SKM-1 (cell line): ENCODE measurements at regions not wholly inside any gene's neighbourhood (a gene's known extent, or its start where the extent isn't known, plus 50 kb on each side); places are given as distances from the start of the nearest gene placed in this dataset.
"Not testable (repeated sequence)": the region's sequence is repeated elsewhere in the genome, so short reads cannot be mapped to it uniquely, and the experiment has no call there.

Source experiments
- DNase-seq: peaks from one replicate; lab custom pipeline; 2025; ENCODE audit not compliant: unreplicated experiment; lab: John Stamatoyannopoulos, UW

DNA sequence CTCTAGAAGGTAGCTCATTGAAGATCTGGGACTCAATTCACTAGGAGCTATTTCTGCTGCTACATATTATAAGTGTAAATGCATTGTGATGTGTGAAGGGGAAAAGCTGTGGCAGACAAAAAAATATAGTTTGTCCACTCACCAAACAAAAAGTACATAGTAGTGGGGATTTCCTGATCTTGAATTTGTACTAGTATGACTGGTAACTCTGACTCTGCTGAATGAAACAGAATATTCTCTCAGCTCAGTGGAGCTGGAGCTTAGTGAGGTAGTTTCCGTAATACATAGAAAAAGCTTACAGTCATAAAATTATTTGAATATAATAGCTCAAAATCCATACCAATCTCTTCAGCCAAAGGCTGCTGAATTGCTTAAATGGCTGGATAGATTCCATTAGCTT, 455.6 kb upstream of the CD180 start:
- DNase-seq = no peak

DNA sequence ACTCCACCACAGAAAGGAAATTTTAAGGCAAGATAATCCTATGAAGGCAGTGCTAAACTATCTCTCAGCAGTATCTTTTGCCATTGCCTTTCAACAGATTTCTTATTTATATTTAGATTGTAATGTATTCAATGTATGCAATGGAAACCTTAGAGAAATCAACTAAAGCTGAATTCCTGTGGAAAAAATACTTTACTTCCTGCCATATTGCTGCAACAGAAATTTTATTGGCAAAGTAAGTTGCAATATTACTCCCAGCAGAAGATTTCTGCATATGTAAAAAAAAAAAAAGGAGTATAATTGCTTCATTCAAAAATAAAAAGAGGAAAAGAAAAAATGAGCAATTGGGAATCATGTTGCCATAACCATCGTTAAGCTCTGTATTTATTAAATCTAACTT, 454.6 kb upstream of the CD180 start:
- no peak for DNase-seq

DNA sequence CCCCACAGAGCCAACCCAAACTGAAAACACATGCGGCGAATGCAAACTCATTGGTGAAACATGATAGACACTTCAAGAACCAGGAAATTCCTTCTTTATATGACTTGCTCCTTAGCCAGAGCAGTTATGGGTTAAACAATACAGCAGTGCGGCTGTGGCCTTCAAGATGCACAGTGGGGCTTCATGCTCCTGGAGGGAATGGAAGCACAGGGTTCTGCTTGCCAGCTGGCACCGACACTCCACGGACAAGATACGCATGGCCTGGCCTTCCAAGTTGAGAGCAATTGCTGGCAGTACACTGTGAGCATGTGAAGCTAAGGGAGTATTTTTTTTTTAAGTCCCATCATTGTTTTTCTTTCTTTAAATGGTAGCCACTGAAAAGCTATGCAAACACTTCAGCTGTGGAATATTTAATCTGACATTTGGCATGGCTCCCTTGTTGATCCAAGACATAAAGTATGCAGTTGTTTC, 451.6 kb upstream of the CD180 start:
- no peak for DNase-seq

DNA sequence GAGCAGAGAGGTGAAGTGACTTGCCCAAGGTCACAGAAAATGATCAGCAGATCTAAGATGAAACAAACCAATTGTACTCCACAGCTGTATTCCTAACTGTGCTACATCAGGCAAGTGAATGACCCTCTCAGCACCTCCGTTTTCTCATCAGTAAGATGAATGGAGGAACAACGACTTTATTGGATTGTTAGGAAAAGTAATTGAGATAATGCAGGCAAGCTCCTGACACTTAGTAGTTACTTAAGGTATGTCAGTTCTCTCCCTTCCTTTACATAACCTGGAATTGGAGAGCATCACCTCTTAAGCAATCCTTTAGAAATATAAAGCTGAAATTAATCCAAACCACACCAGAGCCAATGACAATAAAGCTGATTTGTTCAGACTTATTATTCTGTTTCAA, 451.2 kb upstream of the CD180 start:
- DNase-seq = no peak

DNA sequence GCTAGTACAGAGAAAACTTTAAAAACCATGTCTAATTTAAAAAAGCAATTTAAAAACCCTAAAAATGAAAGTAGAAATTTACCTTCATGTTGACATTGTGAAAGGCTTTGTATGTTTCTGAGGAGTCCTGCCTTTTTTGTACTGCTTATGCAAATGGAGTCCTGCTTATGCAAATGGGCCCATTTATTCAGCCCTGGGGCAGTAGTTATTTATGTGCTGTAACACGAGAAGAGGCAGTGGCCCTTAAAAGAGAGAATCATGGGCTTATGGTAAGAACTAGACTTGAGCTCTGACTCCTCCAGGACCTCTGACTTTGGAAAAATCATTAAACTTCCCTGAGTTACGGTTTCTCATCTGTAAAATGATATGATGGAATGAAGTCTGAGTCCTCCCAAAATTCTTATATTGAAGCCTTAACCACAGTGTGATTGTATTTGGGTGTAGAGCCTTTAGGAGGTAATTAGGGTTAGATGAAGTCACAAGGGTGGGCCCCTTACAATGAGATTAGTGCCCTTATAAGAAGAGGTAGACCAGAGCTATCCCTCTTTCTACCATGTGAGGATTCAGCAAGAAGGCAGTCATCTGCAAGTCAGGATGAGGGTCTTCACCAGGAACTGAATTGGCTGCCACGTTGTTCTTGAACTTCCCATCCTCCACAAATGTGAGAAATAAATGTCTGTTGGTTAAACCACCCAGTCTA, 447.8 kb upstream of the CD180 start:
- no peak for DNase-seq

DNA sequence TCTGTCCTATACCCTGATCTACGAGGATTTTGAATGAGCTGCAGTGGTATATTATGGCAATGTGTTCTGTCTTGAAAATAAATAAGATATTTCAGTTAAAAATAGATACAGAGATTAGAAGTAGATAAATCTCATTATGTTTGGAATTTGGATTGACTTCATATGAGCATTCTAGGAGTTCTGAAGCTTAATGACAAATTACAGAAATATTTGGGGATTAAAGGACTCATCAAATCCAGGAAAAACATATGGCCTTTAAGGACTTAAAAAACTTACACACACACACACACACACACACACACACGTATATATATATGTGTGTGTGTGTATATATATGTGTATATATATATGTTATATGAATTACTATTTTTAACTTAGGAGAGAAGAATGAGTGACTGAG, 446.9 kb upstream of the CD180 start:
- no peak for DNase-seq

DNA sequence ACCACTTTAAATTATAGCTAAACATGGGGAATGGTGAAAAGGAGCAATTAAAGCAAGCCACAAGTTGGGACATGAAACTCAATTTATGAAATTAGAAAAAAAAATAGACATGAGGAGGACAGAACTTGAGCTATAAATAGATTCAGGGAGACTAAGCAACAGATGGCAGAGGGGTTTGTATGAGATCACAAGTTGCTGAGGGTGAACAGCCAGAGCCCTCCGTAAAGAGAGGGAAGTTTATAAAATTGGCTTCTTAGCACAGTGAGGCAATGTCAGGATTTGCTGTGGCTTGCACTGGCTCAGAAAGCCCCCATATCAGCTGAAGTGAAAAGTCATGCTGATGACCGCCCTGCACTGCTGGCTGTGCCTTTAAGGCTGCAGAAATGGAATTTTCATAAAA, 443.4 kb upstream of the CD180 start:
- DNase-seq = no peak

DNA sequence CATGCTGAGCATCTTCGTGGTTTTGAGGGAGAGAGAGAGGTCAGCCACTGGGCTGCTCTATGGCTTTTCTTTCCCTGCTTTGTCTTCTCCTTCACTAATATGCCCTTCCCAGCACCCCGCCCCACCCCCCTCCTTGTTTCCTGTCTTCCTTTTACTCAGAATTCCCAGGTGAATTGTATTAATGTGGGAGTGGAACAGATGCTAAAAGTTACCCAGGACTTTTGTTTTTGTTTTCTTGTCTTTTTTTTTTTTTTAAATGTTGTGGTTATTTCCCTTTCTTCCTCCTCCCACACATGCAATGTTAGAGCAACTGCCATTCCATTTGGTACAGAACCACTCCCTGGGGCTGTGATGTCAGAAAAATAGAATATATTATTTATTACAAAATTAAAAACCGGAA, 442.7 kb upstream of the CD180 start:
- DNase-seq = no peak

DNA sequence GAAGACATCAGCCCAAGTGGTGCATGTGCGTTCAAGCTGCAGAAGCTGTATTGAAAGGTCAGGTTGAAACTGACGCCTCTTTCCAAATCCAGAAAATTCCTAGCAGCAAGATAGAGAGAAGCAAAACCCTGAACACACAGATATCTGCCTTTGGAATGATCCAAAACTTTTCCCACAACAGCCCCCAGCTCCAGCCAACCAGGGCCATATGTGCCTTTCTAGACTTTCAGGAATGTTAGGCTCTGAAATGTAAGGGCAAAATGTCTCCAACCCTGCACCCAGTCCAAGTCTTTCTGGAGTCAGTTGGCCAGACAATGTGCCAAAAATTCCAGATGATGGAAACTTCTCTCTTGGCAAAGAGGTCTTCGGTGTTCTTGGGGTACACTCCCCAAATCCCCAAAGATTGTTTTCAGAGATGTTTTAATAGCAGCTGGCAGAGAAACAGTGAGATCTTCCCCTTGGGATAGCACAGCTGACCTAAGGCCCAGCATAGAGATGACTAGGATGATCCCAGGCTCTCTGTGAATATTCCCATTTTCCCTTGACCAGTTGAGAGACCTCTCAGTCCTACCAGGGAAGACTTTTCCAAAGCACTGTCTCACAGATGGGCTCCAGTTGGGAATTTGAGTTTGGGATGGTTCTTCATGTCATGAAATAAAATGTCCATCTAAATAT, 440.4 kb upstream of the CD180 start:
- DNase-seq = no peak

DNA sequence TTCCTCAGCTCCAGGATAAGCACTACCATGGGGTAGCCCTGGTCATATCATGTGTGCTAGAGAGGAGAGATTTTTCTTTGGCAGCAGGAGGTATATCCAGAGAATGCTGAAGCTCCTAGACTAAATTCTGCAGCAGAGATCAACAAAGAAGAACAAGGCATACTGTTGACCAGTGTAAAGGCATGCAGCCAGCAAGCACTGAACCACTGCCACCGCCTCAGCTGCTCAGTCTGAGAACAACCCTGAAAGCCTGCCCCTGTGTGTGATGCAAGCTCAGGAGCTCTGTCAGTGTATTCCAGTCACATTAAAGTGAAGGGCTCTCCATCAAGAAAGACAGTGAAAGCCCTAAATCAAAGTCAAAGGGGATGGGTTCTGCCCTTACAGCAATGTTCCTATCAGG, 439.5 kb upstream of the CD180 start:
- no peak for DNase-seq

DNA sequence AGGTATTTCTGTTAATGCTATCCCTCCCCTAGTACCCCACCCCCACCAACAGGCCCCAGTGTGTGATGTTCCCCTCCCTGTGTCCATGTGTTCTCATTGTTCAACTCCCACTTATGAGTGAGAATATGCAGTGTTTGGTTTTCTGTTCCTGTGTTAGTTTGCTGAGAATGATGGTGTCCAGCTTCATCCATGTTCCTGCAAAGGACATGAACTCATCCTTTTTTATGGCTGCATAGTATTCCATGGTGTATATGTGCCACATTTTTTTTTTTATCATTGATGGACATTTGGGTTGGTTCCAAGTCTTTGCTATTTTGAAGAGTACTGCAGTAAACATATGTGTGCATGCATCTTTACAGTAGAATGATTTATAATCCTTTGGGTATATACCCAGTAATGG, 430.5 kb upstream of the CD180 start:
- DNase-seq = not testable (repeated sequence)

DNA sequence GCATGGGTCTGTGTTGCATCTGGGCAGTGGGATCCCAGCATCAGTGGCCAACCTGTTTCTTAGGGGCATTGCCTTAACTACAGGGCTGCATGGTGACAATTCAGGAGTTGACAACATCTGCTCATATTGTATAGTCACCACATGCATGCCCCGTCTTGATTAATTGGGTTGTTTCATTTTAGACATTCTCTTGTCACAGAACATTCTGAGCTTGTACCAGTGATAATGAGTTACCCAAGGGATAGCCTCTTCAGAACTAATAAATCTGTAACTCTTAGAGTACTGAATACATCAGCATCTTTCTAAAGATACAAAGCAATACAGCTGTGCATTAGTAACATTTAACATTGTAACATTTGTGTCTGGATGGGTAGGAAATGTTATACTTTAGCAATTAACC, 426.5 kb upstream of the CD180 start:
- no peak for DNase-seq

DNA sequence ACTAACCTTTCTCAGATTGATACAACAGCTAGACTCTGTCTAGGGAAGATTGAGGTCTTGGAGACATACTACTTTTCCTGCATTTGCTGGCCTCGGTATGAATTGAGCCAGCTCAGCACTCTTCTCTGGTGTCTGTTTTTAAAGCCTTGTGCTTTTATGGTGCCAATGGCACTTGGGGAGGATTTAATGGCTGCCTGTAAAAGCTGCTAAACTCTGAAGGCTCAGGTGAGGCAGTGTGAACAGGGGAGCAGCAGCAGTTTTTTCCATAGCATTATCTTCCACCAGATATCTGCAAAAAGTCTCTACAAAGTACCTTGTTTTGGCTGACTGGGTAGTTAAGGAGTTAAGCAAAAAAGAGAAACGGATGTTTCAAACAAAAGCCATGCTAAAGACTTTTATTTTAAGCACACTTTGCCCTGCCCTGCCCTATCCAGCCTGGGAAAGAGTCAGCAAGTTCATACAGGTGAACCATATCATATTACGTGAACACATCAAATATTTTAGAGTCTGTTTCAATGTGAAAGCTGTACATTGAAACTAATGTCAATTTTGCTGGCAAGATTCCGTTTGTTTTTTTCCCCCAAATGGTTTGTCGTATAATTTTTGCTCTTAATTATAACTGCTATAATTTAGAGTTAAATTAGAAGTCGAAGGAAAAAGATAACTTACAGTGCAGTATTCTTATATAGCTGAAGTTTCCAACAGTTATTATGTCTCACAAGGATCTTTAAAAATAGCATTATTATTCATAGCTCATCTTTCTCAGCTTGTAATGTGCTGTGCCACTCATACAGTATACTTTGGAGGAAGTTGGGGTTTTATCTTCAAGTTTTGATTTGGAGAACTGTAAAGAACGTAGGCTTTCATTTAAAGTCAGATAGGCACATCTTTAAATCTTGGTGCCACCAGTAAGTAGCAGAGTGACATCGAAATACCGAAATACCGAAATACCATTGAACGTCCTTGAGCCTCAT, 424.1 kb upstream of the CD180 start:
- DNase-seq = no peak

DNA sequence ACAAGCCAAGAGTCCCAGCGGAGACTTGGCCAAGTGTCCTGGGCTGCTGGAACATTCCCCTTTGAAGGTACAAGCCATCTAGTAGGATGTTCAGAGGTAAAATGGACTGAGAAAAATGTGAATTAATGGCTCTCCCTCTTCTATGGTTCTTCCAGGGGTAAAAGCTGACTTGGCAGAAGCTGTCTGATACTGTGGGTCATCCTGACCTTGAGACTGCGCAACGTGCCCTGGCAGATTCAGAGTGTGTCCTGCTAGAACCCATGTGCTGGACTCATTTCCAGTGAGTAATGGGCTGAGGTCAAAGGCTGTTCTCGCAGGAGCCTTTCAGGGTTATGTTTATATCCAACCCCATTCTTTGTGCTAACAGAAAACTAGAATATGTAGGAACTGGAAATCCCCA, 423.0 kb upstream of the CD180 start:
- DNase-seq = no peak

DNA sequence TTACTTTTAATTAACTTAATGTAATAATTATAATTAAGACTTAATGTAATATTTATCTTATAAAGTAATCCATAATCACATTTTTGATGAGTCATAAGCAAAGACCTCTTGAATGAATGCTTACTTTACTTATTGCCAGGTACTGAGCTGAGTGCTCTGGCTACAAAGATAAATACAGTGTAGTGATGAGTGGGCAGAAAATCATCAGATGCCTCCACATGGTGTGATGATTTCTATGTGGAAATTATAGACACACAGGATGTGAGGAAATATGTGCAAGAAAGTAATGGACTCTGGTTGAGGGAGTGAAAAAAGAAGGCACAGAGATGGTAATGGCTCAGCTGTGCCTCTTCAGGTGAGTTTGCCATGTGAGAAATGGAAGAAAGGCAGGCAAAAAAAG, 422.6 kb upstream of the CD180 start:
- no peak for DNase-seq

DNA sequence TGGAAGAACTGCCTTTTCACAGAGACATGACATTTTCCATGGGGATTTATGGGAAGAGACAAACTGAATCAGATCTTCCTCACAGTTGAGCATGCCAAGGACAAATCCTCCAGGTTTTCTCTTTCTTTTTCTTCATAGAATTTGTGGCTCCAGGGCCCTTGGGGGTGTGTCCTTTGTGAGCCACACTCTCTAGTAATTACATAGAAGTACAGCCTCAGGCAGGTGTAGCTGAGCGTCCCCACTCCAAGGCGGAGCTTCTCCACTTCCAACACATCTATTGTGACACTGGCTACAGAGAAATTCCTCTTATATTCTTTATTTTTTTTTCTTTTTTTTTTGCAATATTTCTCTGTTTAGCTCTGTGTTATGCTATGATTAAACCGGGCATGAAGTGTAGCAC, 420.5 kb upstream of the CD180 start:
- no peak for DNase-seq

DNA sequence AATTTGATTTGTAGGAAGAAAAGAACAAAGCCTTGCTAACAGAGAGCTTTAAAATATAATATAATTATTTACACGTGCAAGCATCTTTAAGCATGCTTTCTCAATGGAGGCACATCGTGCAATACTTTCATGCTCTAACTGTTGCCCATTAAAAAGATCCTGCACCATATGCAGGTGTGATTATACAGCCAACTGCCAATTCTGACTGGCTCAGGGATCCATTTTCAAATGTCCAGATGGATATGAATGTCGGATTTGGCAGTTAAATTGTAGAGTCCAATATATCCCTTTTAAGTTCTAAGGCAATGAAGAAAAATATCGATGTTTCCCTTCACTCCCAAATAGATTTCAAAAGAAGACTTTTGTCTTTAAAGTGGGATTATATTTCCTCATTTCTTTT, 416.4 kb upstream of the CD180 start:
- DNase-seq = no peak

DNA sequence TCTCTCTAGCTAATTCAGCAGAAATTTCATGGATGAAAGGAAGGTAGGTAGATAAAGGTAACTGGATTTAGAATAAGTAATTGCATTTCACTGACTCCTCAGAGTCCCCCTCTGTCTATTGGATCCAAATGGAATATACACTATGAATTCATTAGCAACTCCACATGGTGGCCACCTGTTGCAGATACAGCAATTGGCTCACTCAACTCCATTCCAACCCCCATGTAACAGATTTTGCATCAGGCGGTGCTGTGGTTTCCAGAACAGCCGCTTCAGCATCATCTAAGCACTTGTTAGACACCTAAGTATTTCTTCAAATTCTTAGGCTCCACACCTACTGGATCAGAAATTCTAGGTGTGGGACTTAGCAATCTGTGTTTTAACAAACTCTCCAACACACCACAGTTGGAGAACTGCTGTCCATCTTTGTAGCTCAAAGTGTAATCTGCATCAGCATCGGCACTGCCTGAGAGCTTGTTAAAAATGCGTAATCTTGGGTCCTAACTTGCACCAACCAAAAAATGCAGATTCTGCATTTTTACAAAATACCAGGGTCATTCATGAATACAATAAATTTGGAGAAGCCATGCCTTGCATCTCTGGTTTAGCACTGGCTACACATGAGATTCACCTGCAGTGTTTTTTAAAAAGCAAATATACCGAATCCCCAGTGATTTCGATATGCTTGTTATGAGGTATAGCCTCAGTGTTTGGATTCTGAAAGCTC, 413.8 kb upstream of the CD180 start:
- DNase-seq = no peak

DNA sequence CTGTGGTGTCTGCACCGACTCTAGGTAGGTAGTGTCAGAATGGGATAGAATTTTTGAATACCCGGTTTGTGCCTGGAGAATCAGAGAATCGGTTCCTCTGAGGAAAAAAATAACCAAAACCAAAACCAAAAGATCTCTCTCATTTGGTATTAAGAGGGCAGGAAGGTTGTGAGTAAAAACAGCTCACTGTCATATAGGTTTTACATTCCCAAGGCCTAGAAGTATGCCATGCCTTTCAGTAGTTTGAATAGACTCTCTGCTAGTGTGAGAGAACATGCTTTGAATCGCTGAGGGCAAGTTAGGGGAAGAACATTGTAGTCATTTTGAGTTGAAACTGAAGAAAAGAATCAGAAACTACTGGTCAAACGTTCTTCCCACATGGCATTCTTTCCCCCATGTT, 411.4 kb upstream of the CD180 start:
- DNase-seq = no peak

DNA sequence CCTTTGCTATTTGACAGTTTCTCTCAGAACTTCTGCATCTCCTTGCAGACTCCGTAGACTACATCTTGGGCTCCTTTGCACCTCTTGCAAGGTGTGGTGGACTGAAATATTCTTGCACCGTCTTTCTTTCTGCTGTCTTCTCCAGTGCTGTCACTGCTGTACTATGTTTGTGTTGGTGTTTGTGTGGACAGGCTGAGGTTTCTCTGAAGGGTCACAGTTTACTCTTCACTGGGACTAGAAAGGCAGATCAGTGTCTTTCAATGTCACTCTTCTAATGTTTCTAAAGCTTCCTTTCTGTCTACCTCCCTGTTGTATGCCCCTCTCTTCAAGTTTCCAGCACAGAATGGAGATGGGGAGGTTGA, 410.0 kb upstream of the CD180 start:
- DNase-seq = no peak
